HG02798 (cell line): ENCODE measurements at regions not wholly inside any gene's neighbourhood (a gene's known extent, or its start where the extent isn't known, plus 50 kb on each side); places are given as distances from the start of the nearest gene placed in this dataset.
"Not testable (repeated sequence)": the region's sequence is repeated elsewhere in the genome, so short reads cannot be mapped to it uniquely, and the experiment has no call there.

Source experiments
- ATAC-seq: cut with Tn5 transposase; IDR thresholded peaks from one replicate; pipeline ENCODE4 v1.9.1; 2021; ENCODE audit warnings: mild to moderate bottlenecking; ENCODE audit not compliant: unreplicated experiment, poor library complexity

GRCh38 chr10:28980264-28980663 is 302.9 kb downstream of the BAMBI start:
- ATAC-seq: no peak

GRCh38 chr10:28981007-28981406 is 303.7 kb downstream of the BAMBI start:
- no peak for ATAC-seq

GRCh38 chr10:28982974-28983373 is 305.7 kb downstream of the BAMBI start:
- no peak for ATAC-seq

GRCh38 chr10:28983799-28984198 is 305.1 kb upstream of the LYZL1 start:
- no peak for ATAC-seq

- ATAC-seq: peak; percentile 66
Observed at GRCh38 chr10:28984431-28984830, 304.4 kb upstream of the LYZL1 start.

- ATAC-seq: no peak
Observed at GRCh38 chr10:28985137-28985885, 303.6 kb upstream of the LYZL1 start.

GRCh38 chr10:28986117-28986792 is 302.6 kb upstream of the LYZL1 start:
- no peak for ATAC-seq

GRCh38 chr10:28986856-28987255 is 302.0 kb upstream of the LYZL1 start:
- ATAC-seq: no peak

- no peak for ATAC-seq
Observed at GRCh38 chr10:28987555-28988320, 301.1 kb upstream of the LYZL1 start.

GRCh38 chr10:28988980-28989379 is 299.9 kb upstream of the LYZL1 start:
- no peak for ATAC-seq

- peak; percentile 71 for ATAC-seq
Observed at GRCh38 chr10:28991333-28992270, 297.3 kb upstream of the LYZL1 start.

- ATAC-seq: no peak
Observed at GRCh38 chr10:28993056-28993455, 295.8 kb upstream of the LYZL1 start.

- no peak for ATAC-seq
Observed at GRCh38 chr10:28993861-28994260, 295.0 kb upstream of the LYZL1 start.

GRCh38 chr10:28994802-28995201 is 294.1 kb upstream of the LYZL1 start:
- ATAC-seq: not testable (repeated sequence)

GRCh38 chr10:28995497-28995896 is 293.4 kb upstream of the LYZL1 start:
- no peak for ATAC-seq

GRCh38 chr10:28996345-28996744 is 292.5 kb upstream of the LYZL1 start:
- no peak for ATAC-seq

GRCh38 chr10:28996947-28997551 is 291.8 kb upstream of the LYZL1 start:
- no peak for ATAC-seq

- no peak for ATAC-seq
Observed at GRCh38 chr10:28997734-28998133, 291.1 kb upstream of the LYZL1 start.

- ATAC-seq: no peak
Observed at GRCh38 chr10:29001801-29002200, 287.1 kb upstream of the LYZL1 start.

GRCh38 chr10:29003014-29003413 is 285.9 kb upstream of the LYZL1 start:
- ATAC-seq: not testable (repeated sequence)
